ENCODE measurements at regions not wholly inside any gene's neighbourhood (a gene's known extent, or its start where the extent isn't known, plus 50 kb on each side); places are given as distances from the start of the nearest gene placed in this dataset.
A peak's percentile ranks its signal among the peaks of the same experiment; 100 is the strongest.

- no peak for DNase-seq (ENCODE audit: low spot score)
- H3K27me3 ChIP-seq, result no peaks in the 10 kb centered on the region
- H3K9me3 Mint-ChIP-seq, result peaks cover 20% of the 10 kb centered on the region
Observed at GRCh38 chr2:104236491-104236890, 617.4 kb upstream of the POU3F3 start.

DNA sequence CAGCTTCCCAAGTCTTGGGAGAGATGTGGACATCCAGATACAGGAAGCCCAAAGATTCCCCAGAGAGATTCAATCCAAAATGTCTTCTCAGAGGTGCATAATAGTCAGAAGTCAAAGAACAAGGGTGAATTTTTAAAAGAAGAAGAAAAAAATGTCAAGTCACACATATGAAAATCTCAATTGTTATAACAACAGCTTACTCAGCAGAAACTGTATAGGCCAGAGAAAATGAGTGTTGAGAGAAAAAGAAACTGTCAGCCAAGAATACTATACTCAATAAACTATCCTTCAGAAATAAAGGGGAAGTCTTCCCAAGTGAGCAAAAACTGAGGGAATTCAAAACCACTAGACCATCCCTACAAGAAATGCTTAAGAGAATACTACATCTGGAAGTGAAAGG lies 612.9 kb upstream of the POU3F3 start:
- no peak overlapping the region for H3K4me3 ChIP-seq
- peaks cover 37% of the 10 kb centered on the region for H3K9me3 Mint-ChIP-seq
- peaks cover 13% of the 10 kb centered on the region for H3K9me3 ChIP-seq (ENCODE audit: low read depth)
- TF ChIP-seq EZH2 (IDR thresholded peaks at IDR 0.05) (no peak), CTCF (IDR thresholded peaks at IDR 0.05) (no peak), EZH2phosphoT487 (IDR thresholded peaks at IDR 0.05) (no peak)
- peaks cover 2% of the 10 kb centered on the region for H3K27me3 Mint-ChIP-seq (ENCODE audit: insufficient read depth, low read depth)
- H3K4me1 ChIP-seq, result no peaks in the 10 kb centered on the region
- H2AFZ ChIP-seq (replicated peaks), result no peak overlapping the region
- no peak overlapping the region for H3K4me3 Mint-ChIP-seq
- H3K36me3 Mint-ChIP-seq, result peaks cover 4% of the 10 kb centered on the region
- no peaks in the 10 kb centered on the region for H3K27me3 ChIP-seq
- no peak overlapping the region for H3K27ac ChIP-seq
- no peaks in the 10 kb centered on the region for H3F3A ChIP-seq (ENCODE audit: low read depth)
- H3K36me3 ChIP-seq, result peaks cover 10% of the 10 kb centered on the region
- H4K20me1 ChIP-seq (ENCODE audit: low read depth), result no peaks in the 10 kb centered on the region
- H3K9ac ChIP-seq, result no peak overlapping the region
- H3K4me2 ChIP-seq, result no peak overlapping the region
- no peaks in the 10 kb centered on the region for H3K4me1 Mint-ChIP-seq
- no peak for DNase-seq (ENCODE audit: low spot score)
- no peaks in the 10 kb centered on the region for H3K79me2 ChIP-seq (ENCODE audit: low read depth)
- no peak overlapping the region for H3K27ac Mint-ChIP-seq

More at GRCh38 chr2:104236491-104236890, 617.4 kb upstream of the POU3F3 start:
- H3F3A ChIP-seq (ENCODE audit: low read depth), result no peaks in the 10 kb centered on the region
- H3K36me3 Mint-ChIP-seq, result no peaks in the 10 kb centered on the region
- no peaks in the 10 kb centered on the region for H3K36me3 ChIP-seq
- H3K9me3 ChIP-seq (ENCODE audit: low read depth), result peaks cover 4% of the 10 kb centered on the region
- no peak overlapping the region for H3K9ac ChIP-seq
- H3K4me3 ChIP-seq, result no peak overlapping the region
- H3K4me1 Mint-ChIP-seq, result peaks cover 4% of the 10 kb centered on the region
- no peak overlapping the region for H2AFZ ChIP-seq (replicated peaks)
- H3K27ac ChIP-seq, result no peak overlapping the region
- H3K79me2 ChIP-seq (ENCODE audit: low read depth), result no peaks in the 10 kb centered on the region
- no peaks in the 10 kb centered on the region for H4K20me1 ChIP-seq (ENCODE audit: low read depth)
- TF ChIP-seq CTCF (IDR thresholded peaks at IDR 0.05) (no peak), EZH2phosphoT487 (IDR thresholded peaks at IDR 0.05) (no peak), EZH2 (IDR thresholded peaks at IDR 0.05) (no peak)
- no peaks in the 10 kb centered on the region for H3K4me1 ChIP-seq
- H3K4me2 ChIP-seq, result no peak overlapping the region
- H3K27me3 Mint-ChIP-seq (ENCODE audit: insufficient read depth, low read depth), result no peaks in the 10 kb centered on the region
- H3K4me3 Mint-ChIP-seq, result no peak overlapping the region
- no peak overlapping the region for H3K27ac Mint-ChIP-seq

DNA sequence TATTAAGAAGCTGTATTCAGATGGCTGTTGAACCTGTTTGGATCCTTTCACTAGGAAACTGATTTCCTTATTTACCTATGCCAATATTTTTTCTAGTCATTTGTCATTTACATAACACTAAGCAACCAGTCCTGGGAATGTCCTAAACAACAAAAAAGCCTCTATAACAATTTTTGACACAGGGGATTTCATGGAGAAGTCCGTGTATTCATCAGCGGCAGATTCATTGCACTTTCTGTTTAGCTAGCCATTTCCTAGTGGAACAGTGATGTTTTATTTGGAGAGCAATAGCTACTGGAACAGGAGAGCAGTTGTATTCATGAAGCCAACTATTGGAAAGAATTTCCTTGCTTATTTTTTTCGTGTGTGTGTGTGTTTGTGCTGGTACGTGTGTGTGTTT lies 604.3 kb upstream of the POU3F3 start:
- H3K9ac ChIP-seq, result no peak overlapping the region
- H3K27me3 ChIP-seq, result no peaks in the 10 kb centered on the region
- no peak overlapping the region for H3K4me3 ChIP-seq
- no peaks in the 10 kb centered on the region for H4K20me1 ChIP-seq (ENCODE audit: low read depth)
- H3K9me3 ChIP-seq (ENCODE audit: low read depth), result no peaks in the 10 kb centered on the region
- H3K4me1 Mint-ChIP-seq, result no peaks in the 10 kb centered on the region
- no peaks in the 10 kb centered on the region for H3K27me3 Mint-ChIP-seq (ENCODE audit: insufficient read depth, low read depth)
- peaks cover 3% of the 10 kb centered on the region for H3K36me3 Mint-ChIP-seq
- no peak overlapping the region for H3K4me2 ChIP-seq
- peaks cover 13% of the 10 kb centered on the region for H3K9me3 Mint-ChIP-seq
- no peaks in the 10 kb centered on the region for H3F3A ChIP-seq (ENCODE audit: low read depth)
- TF ChIP-seq EZH2 (IDR thresholded peaks at IDR 0.05) (no peak), CTCF (IDR thresholded peaks at IDR 0.05) (no peak), EZH2phosphoT487 (IDR thresholded peaks at IDR 0.05) (no peak)
- peak overlapping the region; percentile 3 for H2AFZ ChIP-seq (replicated peaks)
- no peak for DNase-seq (ENCODE audit: low spot score)
- no peaks in the 10 kb centered on the region for H3K4me1 ChIP-seq
- H3K27ac ChIP-seq, result no peak overlapping the region
- H3K27ac Mint-ChIP-seq, result no peak overlapping the region
- no peak overlapping the region for H3K4me3 Mint-ChIP-seq
- H3K36me3 ChIP-seq, result no peaks in the 10 kb centered on the region
- H3K79me2 ChIP-seq (ENCODE audit: low read depth), result no peaks in the 10 kb centered on the region

Data from neural progenitor cell (in vitro differentiated cells).